HG03108 (cell line): ENCODE measurements at regions not wholly inside any gene's neighbourhood (a gene's known extent, or its start where the extent isn't known, plus 50 kb on each side); places are given as distances from the start of the nearest gene placed in this dataset.
"Not testable (repeated sequence)": the region's sequence is repeated elsewhere in the genome, so short reads cannot be mapped to it uniquely, and the experiment has no call there.

ENCODE experiments used
- ATAC-seq: cut with Tn5 transposase; IDR thresholded peaks from one replicate; pipeline ENCODE4 v1.9.1; 2021; ENCODE audit warnings: moderate library complexity; ENCODE audit not compliant: unreplicated experiment

DNA sequence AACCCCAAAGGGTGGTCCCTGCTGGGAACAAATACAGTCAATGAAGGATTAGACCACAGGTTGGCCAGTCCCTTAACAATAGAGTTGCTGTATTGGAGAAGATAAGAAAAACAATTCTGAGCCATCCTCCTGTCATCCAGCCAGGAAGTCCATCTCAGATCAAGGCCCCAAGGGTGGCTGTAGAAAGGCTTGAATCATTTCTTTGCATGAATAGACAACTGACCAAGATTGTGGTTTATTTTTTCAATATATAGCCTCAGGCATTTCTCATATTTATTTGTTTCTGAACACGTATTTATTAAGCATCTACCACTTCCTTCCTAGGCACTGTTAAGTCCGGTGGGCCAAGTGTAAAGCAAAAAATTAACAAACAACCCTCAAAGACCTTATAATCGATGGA is 274.4 kb upstream of the SLC14A2 start:
- no peak for ATAC-seq

- no peak for ATAC-seq
Measured at GRCh38 chr18:45341454-45341853, 273.8 kb upstream of the SLC14A2 start.

DNA sequence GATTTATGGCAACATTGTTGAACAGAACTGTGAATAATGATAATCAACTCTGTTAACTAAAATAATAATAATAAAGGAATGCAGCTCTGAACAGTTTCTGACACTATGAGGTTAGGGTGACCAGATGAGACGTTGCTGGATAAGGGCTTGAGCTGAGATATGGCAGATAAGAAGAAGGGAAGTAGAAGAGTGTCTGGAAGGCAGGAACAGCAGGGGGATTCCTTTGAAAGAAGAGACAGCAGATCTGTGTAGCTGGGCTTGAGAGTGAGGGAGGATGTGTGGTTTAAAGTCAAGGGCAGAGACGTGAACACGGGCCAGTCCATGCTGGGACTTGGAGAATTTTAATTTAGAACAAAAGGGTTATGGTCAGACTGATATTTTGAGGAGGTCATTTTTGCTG is 273.1 kb upstream of the SLC14A2 start:
- ATAC-seq, result no peak

- ATAC-seq, result no peak
Measured at GRCh38 chr18:45342653-45343052, 272.6 kb upstream of the SLC14A2 start.

GRCh38 chr18:45343365-45343764 is 271.9 kb upstream of the SLC14A2 start:
- no peak for ATAC-seq

- not testable (repeated sequence) for ATAC-seq
Measured at GRCh38 chr18:45344680-45345079, 270.6 kb upstream of the SLC14A2 start.

DNA sequence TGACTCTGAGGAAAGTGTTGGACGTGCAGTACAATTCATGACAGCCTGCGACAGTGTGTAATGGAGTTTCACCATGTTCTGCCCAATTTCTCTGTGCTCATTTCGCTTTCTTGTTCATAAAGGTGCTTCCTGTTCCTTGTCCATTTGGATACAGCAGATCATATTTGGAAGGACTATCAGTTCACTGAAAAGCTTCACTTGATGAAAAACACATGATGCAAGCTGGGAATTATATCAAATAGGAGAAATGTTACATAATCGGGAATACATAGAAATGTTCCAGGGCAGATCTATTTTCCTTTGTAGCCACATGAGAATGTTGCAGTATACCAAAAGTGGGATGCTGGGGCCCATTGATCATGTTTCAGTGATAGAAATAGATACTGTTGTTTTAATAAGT is 266.3 kb upstream of the SLC14A2 start:
- no peak for ATAC-seq

- no peak for ATAC-seq
Measured at GRCh38 chr18:45349467-45349866, 265.8 kb upstream of the SLC14A2 start.

GRCh38 chr18:45350404-45351156 is 264.7 kb upstream of the SLC14A2 start:
- no peak for ATAC-seq

GRCh38 chr18:45352874-45353273 is 262.4 kb upstream of the SLC14A2 start:
- ATAC-seq, result no peak

- ATAC-seq, result no peak
Measured at GRCh38 chr18:45353530-45353929, 261.7 kb upstream of the SLC14A2 start.

DNA sequence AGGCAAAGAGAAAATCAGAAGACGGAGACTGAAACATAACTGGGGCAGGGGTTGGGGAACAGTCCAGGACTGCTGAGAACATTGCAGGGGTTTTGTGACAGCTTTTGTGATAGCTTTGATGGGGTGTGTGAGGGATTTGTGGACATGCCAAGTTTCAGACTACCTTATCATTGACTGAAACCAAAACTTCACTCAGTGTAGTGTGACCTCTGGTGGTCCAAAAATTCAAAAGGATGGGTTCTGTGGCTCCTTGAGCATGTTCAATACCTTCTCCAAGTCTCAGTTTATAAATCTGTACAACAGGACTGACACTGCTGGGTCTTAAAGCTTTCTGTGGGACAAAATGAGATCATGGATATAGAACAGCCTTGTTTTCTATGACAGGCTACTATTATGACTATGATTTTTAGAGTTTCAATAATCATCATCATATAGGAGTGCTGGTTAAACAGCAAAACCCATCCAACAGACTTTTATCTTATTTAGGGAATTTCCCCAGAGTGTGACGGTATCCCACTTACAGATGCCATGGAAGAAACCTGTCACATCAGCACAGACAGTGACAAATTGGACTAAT is 259.2 kb upstream of the SLC14A2 start:
- no peak for ATAC-seq

DNA sequence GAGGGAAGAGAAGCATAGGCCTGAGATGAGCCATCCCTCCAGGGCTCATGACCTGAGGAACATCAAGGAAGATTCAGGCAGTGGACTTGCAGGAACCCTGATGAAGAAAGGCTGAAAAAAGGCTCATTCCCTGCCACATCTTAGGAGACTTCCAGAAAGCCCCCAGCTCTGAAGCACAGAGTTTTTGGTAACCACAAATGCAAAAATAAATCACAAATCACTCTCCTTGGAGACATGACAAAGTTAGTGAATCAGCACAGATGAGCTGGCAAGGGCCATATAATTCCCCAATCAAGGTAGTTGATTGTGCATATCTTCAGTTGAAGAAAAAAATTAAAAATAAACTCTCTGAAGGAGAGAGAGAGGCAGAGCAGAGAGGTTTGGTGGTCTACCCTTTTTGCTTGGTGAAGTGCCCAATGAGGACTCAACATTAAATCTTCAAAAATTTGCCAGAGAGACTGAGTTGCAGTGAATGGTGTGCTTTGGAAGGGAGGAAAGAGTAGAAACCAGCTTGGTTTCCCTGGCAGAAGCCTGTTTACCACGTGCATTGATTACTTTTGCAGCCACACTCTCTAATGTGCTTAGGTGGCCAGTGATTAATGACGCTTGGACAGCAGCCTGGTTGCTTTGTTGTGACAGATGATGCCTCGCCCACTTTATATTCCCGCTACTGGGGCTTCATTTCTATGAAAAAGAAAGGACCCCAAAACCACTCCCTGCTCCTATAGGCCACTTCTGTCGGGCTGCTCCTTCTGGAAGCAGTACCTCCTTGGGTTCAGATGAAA is 257.4 kb upstream of the SLC14A2 start:
- no peak for ATAC-seq

DNA sequence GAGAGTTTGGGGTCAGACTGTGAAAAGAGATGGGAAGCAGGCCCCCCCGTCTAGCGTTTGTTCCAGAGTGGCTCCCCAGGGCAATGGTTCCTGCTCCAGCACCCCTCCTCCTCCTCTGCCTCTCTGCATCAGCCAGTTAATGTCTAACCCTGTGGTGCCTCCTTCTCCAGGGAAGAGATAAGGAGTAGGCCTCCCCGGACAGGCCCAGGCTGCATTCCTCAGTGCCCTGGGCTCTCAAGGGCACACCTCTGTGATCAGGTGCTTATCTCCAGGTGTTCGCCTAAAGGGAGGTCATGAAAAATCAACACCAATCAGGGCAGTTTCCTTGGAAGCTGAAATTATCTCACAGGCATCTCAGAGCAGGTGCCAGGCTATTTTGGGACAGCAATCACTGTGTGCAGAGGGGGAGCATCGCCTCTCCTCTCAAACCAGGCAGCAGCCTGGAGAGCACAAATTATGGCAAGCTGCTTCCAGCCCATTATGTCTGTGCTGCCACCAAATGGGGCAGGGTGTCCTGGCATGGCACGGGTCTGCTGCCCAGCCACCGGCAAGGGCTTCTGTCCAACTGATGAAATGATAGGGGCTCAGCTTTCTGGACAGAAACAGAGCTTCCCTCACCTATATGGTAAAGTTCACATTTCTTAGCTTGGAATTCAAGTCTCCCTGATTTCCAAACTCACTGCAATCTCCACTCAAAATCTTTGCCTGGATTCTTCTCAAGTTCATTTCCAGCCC is 255.8 kb upstream of the SLC14A2 start:
- no peak for ATAC-seq

DNA sequence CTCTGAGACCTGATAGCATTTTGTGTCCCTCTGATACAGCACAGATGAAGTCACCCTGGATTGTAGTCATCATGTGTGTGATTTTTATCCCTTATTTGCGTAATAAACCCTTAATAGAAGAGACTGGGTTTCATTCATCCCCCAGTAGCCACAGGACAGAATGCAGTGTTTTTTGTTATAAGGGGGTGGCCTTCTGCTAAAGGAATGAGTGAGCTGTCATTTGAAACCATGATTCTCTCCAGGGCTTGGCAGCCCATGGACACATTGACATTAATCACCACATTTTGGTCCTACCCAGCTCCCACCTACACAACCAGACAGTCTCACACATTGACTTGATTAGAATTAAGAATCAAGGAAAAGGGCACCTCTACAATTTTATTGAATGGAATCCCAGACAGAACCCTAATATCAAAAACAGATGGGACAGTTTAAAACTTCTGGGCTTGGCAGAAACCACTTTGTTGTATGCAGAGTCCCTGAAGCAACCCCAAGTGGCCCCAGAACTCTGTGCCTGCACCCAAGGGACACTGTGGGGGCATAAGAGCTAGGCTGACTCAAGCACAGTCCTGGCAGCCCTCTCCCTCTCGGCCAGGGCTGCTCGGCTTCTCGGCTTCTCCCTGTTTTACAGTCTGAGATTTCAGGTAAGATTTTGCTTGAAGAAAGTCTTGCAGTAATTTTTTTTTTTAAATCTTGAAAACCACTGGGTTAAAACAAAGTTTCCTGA is 254.0 kb upstream of the SLC14A2 start:
- no peak for ATAC-seq

DNA sequence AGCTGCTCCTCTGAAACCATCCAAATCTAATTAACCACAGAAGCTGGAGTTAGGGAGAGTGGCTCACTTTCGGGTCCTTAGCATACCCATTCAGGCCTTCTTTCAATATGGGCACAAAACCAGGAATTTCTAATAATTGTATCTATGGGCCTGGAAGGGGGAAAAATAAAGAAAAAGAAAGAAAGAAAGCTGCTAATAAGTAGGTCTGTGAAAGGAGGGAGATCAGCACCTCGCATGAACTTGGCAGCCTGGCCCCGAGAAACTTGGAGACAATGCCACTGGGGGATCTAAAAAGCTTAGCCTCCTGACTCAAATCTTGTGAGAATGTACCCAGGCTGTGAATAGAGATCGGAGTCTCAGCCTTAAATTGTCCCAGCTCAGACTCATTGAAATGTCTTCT is 252.1 kb upstream of the SLC14A2 start:
- no peak for ATAC-seq

GRCh38 chr18:45365835-45366234 is 249.4 kb upstream of the SLC14A2 start:
- ATAC-seq, result no peak

DNA sequence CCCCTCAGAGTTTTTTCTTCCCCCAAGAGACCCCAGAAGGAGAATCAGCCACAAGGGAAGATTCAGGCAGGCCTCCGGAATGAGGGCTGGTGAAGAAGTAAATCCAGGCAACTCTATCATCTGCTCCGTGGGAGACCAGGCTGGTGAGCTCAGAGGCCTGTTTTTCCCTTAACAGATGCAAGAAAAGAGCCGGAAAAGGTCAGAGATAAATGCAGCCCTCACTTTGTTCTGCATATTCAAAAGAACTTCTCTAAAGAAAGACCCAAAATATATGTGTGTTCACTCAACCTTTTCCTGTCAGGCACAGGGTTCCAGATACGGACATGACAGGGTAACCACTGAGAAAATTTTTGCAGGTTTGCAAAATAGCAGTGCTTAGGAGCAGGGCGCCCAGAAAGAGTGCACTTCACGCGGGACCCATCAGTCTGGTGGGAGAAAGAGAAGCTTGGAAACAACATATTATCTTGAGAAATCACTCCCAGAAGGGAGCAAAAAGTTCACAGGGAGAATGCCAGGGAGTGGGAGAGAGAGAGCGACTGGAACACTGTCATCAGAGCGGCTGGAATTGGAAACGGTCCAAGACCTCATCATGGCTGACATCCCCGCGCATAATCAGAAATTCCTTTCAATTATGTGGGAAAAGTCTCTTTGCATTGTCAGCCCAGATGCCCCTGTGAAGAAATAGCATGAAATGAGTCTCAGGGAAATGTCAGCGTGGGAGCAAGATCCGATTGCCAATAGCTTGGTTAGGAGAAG is 244.8 kb upstream of the SLC14A2 start:
- ATAC-seq, result no peak

DNA sequence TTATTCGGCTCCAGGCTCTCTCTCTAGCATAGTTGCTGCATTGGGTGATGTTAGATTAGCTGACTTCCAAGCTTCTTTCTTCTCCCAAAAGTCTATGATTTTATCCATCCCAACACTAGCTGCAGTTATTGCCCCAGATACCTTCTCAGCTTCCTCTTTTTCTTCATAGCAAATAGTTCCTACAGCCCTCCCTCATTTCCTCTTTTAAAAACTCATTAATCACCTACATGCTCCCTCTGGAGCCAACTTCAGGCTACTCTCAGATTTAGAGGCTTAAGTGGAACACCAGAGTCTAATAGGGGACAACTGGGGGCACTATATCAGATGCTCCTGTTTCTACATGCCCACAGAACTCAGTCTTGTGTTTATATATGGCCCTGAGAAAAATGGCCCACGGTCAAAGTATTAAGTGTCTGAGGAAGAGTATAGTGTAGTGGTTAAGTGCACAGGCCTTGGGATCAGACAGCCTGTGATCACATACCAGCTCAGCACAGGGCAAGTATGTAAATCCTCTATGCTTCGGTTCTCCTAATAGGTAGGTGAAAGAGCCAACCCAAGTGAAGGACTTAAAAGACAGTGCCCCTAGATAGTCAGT is 241.9 kb upstream of the SLC14A2 start:
- ATAC-seq, result no peak

DNA sequence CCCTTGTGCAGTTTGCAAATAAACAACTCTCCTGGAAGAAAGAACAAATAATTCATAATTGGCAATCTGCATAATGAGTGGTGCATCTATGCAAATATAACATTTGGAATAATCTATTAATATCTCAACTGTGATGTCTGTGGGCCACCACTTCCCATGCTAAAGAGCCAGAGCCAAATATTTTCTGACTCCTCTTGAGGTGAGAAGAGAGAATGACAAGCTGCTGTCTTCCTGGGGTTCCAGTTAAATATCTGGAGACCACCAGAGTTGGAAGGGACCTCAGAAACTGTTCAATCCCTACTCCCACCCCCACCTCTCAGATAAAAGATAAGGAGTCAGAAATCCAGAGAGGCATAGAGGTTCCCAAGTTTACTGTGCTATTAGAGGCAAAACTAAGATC is 241.0 kb upstream of the SLC14A2 start:
- ATAC-seq, result no peak
